Transverse colon (tissue), 4 donors: ENCODE measurements at regions not wholly inside any gene's neighbourhood (a gene's known extent, or its start where the extent isn't known, plus 50 kb on each side); places are given as distances from the start of the nearest gene placed in this dataset.
A peak's percentile ranks its signal among the peaks of the same experiment; 100 is the strongest.

Experiments
- DNase-seq: peaks from one replicate; pipeline ENCODE4 v3.0.0-alpha.2; 2019
- H3K27ac ChIP-seq, 4 donors: fragments of 200-600 bp; sonication (generic); 2 replicates each; pipeline ENCODE4 v1.5.1; 2016 to 2018; ENCODE audit warnings: inconsistent platforms in 4 of 4
- H3K27me3 ChIP-seq: fragments of 200-600 bp; sonication (generic); 2 replicates; pipeline ENCODE4 v1.5.1; 2017; ENCODE audit warnings: inconsistent platforms
- H3K36me3 ChIP-seq, 4 donors: fragments of 200-600 bp; sonication (generic); 2 replicates each; pipeline ENCODE4 v1.5.1; 2017 to 2019; ENCODE audit warnings: inconsistent platforms in 4 of 4
- H3K4me1 ChIP-seq, 4 donors: fragments of 200-600 bp; sonication (generic); 2 replicates each; pipeline ENCODE4 v1.5.1; 2017 to 2020; ENCODE audit warnings: inconsistent platforms in 4 of 4
- H3K4me3 ChIP-seq, 4 donors: fragments of 200-600 bp; sonication (generic); 1 replicate in 1 of 4; 2 replicates in 3 of 4; pipeline versions ENCODE4 v1.5.1 to v1.6.1; 2017 to 2019; ENCODE audit warnings: inconsistent platforms in 4 of 4
- H3K9me3 ChIP-seq, 2 donors: fragments of 200-600 bp; sonication (generic); 2 replicates each; pipeline ENCODE4 v1.5.1; 2017 to 2019; ENCODE audit warnings: inconsistent platforms in 2 of 2
- EP300 ChIP-seq: sonication (generic); formaldehyde crosslinking; IDR thresholded peaks from one replicate; pipeline ENCODE4 v1.6.1; 2017; ENCODE audit warnings: antibody characterized with exemption, low read depth
- POLR2A ChIP-seq: fragments of 450-650 bp; IDR thresholded peaks from one replicate; pipeline ENCODE4 v1.6.1; 2016; ENCODE audit warnings: antibody characterized with exemption, mild to moderate bottlenecking, moderate library complexity
- POLR2AphosphoS5 ChIP-seq, 3 donors: sonication (generic); formaldehyde crosslinking; IDR thresholded peaks; one replicate each; pipeline ENCODE4 v1.6.1; 2016; ENCODE audit warnings: antibody characterized with exemption in 3 of 3
- WGBS, 2 donors: methylation state at CpG; one replicate each; pipeline ENCODE4 v1.1.5; 2018; ENCODE audit warnings: low coverage in 1 of 2; 5-methylcytosine and 5-hydroxymethylcytosine counted together
- in situ Hi-C, 4 donors: fragments of 200-750 bp; cut with MboI; loops; one replicate each; pipeline versions ENCODE4 v1.15.0 to v1.15.1; 2017; ENCODE audit warnings: low sequenced_read_pairs in 3 of 4, low pct_ligation_motif_present in 1 of 4, low pct_unique_long_range_greater_than_20kb in 1 of 4
- intact Hi-C: fragments of 100-400 bp; cut with DNase I; formaldehyde crosslinking; loops from one replicate; pipeline ENCODE4 v1.15.1; 2023; ENCODE audit warnings: low total_unique reads
- TF ChIP-seq, protein P1 (sequence below), 5 experiments: fragments of 200-600 bp in 3 of 5; fragments of 450-650 bp in 2 of 5; sonication (generic) in 3 of 5; IDR thresholded peaks; 1 replicate in 2 of 5; 2 replicates in 3 of 5; pipeline ENCODE4 v1.5.1; 2016 to 2017; ENCODE audit warnings: antibody characterized with exemption in 5 of 5, inconsistent platforms in 3 of 5, mild to moderate bottlenecking in 2 of 5, moderate library complexity in 1 of 5

DNA sequence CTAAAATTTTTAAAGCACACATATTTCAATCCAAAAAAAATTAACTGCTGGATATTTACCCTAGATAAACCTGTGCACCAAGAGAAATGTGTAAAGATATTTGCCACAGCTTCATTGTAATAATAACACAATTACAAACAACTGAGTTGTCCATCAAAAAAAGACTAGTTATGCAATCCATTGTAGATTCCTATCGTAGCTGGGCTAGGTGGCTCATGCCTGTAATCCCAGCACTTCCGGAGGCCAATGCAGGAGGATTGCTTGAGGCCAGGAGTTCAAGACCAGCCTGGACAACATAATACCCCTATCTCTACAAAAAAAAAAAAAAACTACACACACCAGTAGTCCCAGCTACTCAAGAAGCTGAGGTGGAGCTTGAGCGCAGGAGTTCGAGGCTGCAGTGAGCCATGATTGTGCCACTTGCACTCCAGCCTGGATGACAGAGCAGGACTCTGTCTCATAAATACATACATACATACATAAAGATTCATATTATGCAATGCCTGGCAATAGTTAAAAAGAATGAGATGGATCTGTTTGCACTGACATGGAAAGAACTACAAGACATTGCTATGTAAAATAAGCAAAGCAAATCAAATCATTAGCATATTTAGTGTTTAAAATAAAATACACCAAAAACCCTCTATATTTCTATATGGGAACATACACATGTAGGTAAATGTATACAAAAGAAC is 56.5 kb upstream of the CCDC28A start:
- Histone ChIP-seq H3K9me3 (peaks cover 4 to 5% of the 10 kb centered on the region in 2 donors), H3K36me3 (no peaks in the 10 kb centered on the region), H3K4me3 (no peak overlapping the region), H3K27me3 (no peaks in the 10 kb centered on the region), H3K27ac (no peak overlapping the region), H3K4me1 (no peaks in the 10 kb centered on the region)
- WGBS, 2 donors = 75 to 89% methylated on average over 4 of the region's 4 CpGs
- intact Hi-C loops (no loop called here), in situ Hi-C loops (no loop called here)
- TF ChIP-seq POLR2A (no peak), EP300 (no peak), POLR2AphosphoS5 (IDR thresholded peaks at IDR 0.05) (no peak)
- TF ChIP-seq, protein P1, sequence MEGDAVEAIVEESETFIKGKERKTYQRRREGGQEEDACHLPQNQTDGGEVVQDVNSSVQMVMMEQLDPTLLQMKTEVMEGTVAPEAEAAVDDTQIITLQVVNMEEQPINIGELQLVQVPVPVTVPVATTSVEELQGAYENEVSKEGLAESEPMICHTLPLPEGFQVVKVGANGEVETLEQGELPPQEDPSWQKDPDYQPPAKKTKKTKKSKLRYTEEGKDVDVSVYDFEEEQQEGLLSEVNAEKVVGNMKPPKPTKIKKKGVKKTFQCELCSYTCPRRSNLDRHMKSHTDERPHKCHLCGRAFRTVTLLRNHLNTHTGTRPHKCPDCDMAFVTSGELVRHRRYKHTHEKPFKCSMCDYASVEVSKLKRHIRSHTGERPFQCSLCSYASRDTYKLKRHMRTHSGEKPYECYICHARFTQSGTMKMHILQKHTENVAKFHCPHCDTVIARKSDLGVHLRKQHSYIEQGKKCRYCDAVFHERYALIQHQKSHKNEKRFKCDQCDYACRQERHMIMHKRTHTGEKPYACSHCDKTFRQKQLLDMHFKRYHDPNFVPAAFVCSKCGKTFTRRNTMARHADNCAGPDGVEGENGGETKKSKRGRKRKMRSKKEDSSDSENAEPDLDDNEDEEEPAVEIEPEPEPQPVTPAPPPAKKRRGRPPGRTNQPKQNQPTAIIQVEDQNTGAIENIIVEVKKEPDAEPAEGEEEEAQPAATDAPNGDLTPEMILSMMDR (IDR thresholded peaks at IDR 0.05) = no peak
- no peak for DNase-seq

DNA sequence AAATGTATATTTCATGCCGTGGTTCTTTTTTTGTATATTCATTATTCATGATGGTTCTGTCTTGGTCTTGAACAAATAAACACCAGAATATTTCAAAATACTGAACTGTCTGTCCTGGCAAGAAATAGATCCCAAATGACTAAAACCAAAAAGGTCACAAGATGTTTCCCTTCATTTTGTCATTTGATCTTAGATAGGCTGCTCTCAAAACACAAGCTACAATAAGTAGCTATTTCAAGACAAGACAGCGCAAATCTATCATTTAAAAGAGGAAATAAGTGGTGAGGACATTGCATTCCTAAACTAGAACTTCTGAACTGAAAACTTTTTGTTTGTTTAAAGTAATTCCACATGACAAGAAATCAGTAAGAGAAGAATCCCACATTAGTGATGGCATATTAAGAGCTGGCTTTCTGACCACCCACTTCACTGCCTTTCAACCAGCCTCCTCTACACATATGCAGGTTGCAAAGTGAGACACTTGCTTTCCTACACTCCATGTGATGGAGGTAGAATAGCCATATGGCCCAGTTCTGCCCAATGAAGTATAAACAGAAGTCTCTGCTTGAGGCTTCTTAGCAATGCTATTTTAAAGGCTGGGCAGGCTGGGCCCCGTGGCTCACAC is 54.4 kb upstream of the CCDC28A start:
- H3K9me3 ChIP-seq = peaks cover 4% of the 10 kb centered on the region in 2 donors
- no peaks in the 10 kb centered on the region for H3K36me3 ChIP-seq
- WGBS, 2 donors = 52 to 56% methylated on average over 2 to 3 of the region's 3 CpGs
- H3K4me3 ChIP-seq = no peak overlapping the region
- H3K27me3 ChIP-seq = no peaks in the 10 kb centered on the region
- DNase-seq = no peak
- in situ Hi-C loops (no loop called here), intact Hi-C loops (no loop called here)
- H3K27ac ChIP-seq = peak overlapping the region; percentile 21 to 62 (median 46)
- peaks cover 0 to 7% (median 0%) of the 10 kb centered on the region in 4 donors for H3K4me1 ChIP-seq
- TF ChIP-seq POLR2AphosphoS5 (IDR thresholded peaks at IDR 0.05) (peak in 1 of 3 donors; percentile 39), EP300 (no peak)

DNA sequence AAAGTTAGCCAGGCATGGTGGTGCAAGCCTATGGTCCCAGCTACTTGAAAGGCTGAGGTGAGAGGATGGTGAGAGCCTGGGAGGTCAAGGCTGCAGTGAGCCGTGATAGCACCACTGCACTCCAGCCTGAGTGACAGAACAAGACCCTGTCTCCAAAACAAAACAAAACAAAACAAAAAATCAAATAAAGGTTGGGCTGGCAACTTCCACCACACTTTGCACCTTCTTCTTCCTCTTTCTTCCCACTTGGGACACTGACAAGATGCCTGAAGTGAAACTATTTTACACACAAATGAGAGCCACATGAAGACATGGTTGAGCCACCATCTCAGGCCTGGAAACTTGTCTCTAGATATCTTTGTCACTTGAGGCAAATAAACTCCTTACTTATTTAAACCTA is 53.8 kb upstream of the CCDC28A start:
- H3K27ac ChIP-seq = peak overlapping the region; percentile 21 to 62 (median 46)
- TF ChIP-seq EP300 (no peak), POLR2AphosphoS5 (IDR thresholded peaks at IDR 0.05) (no peak), POLR2A (no peak)
- TF ChIP-seq, protein P1 (IDR thresholded peaks at IDR 0.05) = no peak
- intact Hi-C loops = no loop called here
- no peaks in the 10 kb centered on the region for H3K9me3 ChIP-seq
- no peak overlapping the region for H3K4me3 ChIP-seq
- no peak for DNase-seq
- 63 to 65% methylated on average over 1 of the region's 1 CpG for WGBS, 2 donors
- peaks cover 0 to 7% (median 0%) of the 10 kb centered on the region in 4 donors for H3K4me1 ChIP-seq
- no peaks in the 10 kb centered on the region for H3K36me3 ChIP-seq
- in situ Hi-C loops = no loop called here
- H3K27me3 ChIP-seq = no peaks in the 10 kb centered on the region

DNA sequence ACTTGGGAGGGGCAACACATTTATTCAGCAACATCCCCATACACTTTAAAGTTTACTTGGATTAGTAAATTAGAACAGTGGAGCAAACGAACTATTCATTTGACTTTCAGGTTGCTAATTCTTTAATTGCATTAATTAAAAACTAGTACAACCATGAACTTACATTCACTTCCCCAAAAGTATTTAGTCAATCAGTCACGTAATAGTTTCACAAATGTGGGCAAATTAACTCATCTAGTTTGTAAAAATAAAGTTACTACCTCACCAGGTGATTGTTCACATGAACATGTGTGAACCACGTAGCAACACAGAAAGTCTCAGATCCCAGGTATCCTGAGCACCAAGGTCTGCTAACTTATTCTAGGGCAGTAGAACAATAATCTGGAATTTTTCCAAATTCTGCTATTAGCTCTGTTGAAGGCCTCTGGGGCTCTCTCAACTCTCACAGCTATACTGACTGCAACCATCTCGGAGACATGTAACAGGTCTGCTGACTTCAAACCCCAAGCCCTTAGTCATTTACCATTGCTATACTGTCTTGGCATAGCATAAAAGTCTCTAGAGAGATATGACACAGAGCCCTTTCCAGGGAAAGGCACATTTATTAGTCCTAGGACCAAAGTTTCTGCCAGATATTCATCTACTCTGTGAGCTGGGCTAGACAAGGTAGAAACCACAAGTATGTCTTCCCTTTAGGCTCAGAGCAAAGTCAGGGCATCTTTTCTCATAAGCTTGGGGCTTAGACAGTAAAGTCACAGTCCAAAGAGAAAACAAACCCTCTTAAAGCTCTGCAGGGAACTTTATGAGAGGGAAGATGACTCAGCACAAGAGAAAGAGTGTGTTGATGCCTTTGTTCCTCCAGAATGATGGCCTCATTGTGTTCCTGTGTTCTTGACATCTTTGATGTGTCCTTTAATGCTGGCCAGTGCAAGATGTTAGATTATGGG is 50.9 kb upstream of the CCDC28A start:
- peak overlapping the region in 1 of 4 donors; percentile 37 for H3K27ac ChIP-seq
- H3K36me3 ChIP-seq = no peaks in the 10 kb centered on the region
- WGBS, 2 donors = 78 to 85% methylated on average over 4 of the region's 4 CpGs
- in situ Hi-C loops = no loop called here
- no peak overlapping the region for H3K4me3 ChIP-seq
- intact Hi-C loops = no loop called here
- DNase-seq = no peak
- no peak for TF ChIP-seq EP300
- TF ChIP-seq POLR2AphosphoS5 (IDR thresholded peaks at IDR 0.05) = no peak
- TF ChIP-seq POLR2A = no peak
- TF ChIP-seq, protein P1 (IDR thresholded peaks at IDR 0.05) = no peak
- peaks cover 0 to 7% (median 0%) of the 10 kb centered on the region in 4 donors for H3K4me1 ChIP-seq
- H3K27me3 ChIP-seq = no peaks in the 10 kb centered on the region
- H3K9me3 ChIP-seq = no peaks in the 10 kb centered on the region
